ENCODE measurements at regions not wholly inside any gene's neighbourhood (a gene's known extent, or its start where the extent isn't known, plus 50 kb on each side); places are given as distances from the start of the nearest gene placed in this dataset.
"Not testable (repeated sequence)": the region's sequence is repeated elsewhere in the genome, so short reads cannot be mapped to it uniquely, and the experiment has no call there.

DNA sequence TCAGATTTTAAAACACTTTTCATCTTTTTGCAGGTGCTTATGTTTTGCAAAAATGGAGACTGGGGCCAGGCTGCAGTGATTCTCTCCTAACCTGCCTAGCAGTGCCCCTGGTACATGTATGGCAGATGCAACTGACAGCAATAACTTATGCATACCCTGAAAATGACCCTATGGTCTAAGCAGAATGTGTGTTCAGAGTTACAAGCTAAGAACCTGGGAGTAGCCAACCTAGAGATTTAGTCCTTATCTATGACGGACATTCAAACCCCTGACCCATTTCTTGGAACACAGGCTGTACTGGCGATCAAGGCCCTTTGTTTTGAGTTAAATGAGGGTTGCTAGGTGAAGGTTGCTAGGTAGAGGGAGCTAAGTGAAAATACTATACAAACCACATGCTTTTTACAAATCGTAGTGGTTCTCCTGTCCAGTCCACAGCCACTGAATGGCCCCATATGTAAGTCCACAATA, 184.9 kb upstream of the SESN3 start:
- Histone ChIP-seq H3K9me2 (replicated peaks; ENCODE audit: insufficient read depth, low read length) (no peaks in the 10 kb centered on the region), H3K36me3 (ENCODE audit: insufficient read depth, low read length) (no peaks in the 10 kb centered on the region), H3K4me1 (ENCODE audit: low read length) (no peaks in the 10 kb centered on the region), H3K4me2 (ENCODE audit: low read depth, low read length, poor library complexity, severe bottlenecking) (no peak overlapping the region), H3K9me3 (ENCODE audit: low read length) (no peaks in the 10 kb centered on the region), H3K27me3 (ENCODE audit: low read length) (no peaks in the 10 kb centered on the region), H4K20me1 (ENCODE audit: insufficient read depth, low read depth, low read length) (no peaks in the 10 kb centered on the region), H3K27ac (ENCODE audit: low read length) (no peak overlapping the region), H3K4me3 (ENCODE audit: low read length) (no peak overlapping the region), H3K9ac (ENCODE audit: low read length) (no peak overlapping the region), H3K79me2 (ENCODE audit: low read length) (no peaks in the 10 kb centered on the region), H2AFZ (ENCODE audit: low read length) (no peak overlapping the region)
- DNase-seq, result no peak

GRCh38 chr11:95414217-95414616, 183.2 kb upstream of the SESN3 start:
- no peaks in the 10 kb centered on the region for H3K79me2 ChIP-seq (ENCODE audit: low read length)
- no peaks in the 10 kb centered on the region for H3K9me2 ChIP-seq (replicated peaks; ENCODE audit: insufficient read depth, low read length)
- H3K4me2 ChIP-seq (ENCODE audit: low read depth, low read length, poor library complexity, severe bottlenecking), result no peak overlapping the region
- no peaks in the 10 kb centered on the region for H3K36me3 ChIP-seq (ENCODE audit: insufficient read depth, low read length)
- no peak overlapping the region for H2AFZ ChIP-seq (ENCODE audit: low read length)
- no peak for DNase-seq
- H3K4me3 ChIP-seq (ENCODE audit: low read length), result no peak overlapping the region
- H3K9ac ChIP-seq (ENCODE audit: low read length), result no peak overlapping the region
- H3K4me1 ChIP-seq (ENCODE audit: low read length), result no peaks in the 10 kb centered on the region
- H3K27me3 ChIP-seq (ENCODE audit: low read length), result no peaks in the 10 kb centered on the region
- no peaks in the 10 kb centered on the region for H4K20me1 ChIP-seq (ENCODE audit: insufficient read depth, low read depth, low read length)
- H3K9me3 ChIP-seq (ENCODE audit: low read length), result no peaks in the 10 kb centered on the region
- H3K27ac ChIP-seq (ENCODE audit: low read length), result no peak overlapping the region

GRCh38 chr11:95413761-95414160, 182.8 kb upstream of the SESN3 start:
- no peaks in the 10 kb centered on the region for H3K27me3 ChIP-seq (ENCODE audit: low read length)
- no peaks in the 10 kb centered on the region for H3K36me3 ChIP-seq (ENCODE audit: insufficient read depth, low read length)
- no peaks in the 10 kb centered on the region for H3K4me1 ChIP-seq (ENCODE audit: low read length)
- H3K4me3 ChIP-seq (ENCODE audit: low read length), result no peak overlapping the region
- DNase-seq, result no peak
- no peak overlapping the region for H2AFZ ChIP-seq (ENCODE audit: low read length)
- H3K27ac ChIP-seq (ENCODE audit: low read length), result no peak overlapping the region
- H3K9me3 ChIP-seq (ENCODE audit: low read length), result no peaks in the 10 kb centered on the region
- H4K20me1 ChIP-seq (ENCODE audit: insufficient read depth, low read depth, low read length), result no peaks in the 10 kb centered on the region
- no peak overlapping the region for H3K4me2 ChIP-seq (ENCODE audit: low read depth, low read length, poor library complexity, severe bottlenecking)
- no peaks in the 10 kb centered on the region for H3K9me2 ChIP-seq (replicated peaks; ENCODE audit: insufficient read depth, low read length)
- H3K79me2 ChIP-seq (ENCODE audit: low read length), result no peaks in the 10 kb centered on the region
- H3K9ac ChIP-seq (ENCODE audit: low read length), result no peak overlapping the region

DNA sequence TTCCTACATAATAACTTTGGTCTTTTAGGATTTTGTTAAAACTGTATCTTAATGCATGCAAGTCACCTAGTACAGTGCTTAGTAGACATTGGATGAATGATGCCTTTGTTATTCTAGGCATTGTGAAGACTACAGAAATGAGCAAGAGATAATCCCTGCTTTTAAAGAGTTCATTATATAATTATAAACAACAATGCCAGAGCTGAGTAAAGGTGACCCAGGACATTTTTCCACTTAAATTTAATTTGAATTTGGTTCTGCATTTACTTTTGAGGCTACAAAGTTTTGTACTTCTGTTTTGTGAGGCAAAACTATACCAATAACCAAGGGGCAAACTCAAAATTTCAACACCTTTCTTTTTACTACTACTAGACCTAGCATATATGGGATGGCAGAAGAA, 182.0 kb upstream of the SESN3 start:
- no peaks in the 10 kb centered on the region for H3K9me3 ChIP-seq (ENCODE audit: low read length)
- H4K20me1 ChIP-seq (ENCODE audit: insufficient read depth, low read depth, low read length), result no peaks in the 10 kb centered on the region
- no peaks in the 10 kb centered on the region for H3K27me3 ChIP-seq (ENCODE audit: low read length)
- H3K4me1 ChIP-seq (ENCODE audit: low read length), result no peaks in the 10 kb centered on the region
- H3K36me3 ChIP-seq (ENCODE audit: insufficient read depth, low read length), result no peaks in the 10 kb centered on the region
- no peak overlapping the region for H2AFZ ChIP-seq (ENCODE audit: low read length)
- DNase-seq, result no peak
- H3K9ac ChIP-seq (ENCODE audit: low read length), result no peak overlapping the region
- H3K9me2 ChIP-seq (replicated peaks; ENCODE audit: insufficient read depth, low read length), result no peaks in the 10 kb centered on the region
- no peak overlapping the region for H3K4me3 ChIP-seq (ENCODE audit: low read length)
- H3K4me2 ChIP-seq (ENCODE audit: low read depth, low read length, poor library complexity, severe bottlenecking), result no peak overlapping the region
- H3K79me2 ChIP-seq (ENCODE audit: low read length), result no peaks in the 10 kb centered on the region
- H3K27ac ChIP-seq (ENCODE audit: low read length), result no peak overlapping the region

- no peaks in the 10 kb centered on the region for H3K27me3 ChIP-seq (ENCODE audit: low read length)
- H3K9me2 ChIP-seq (replicated peaks; ENCODE audit: insufficient read depth, low read length), result no peaks in the 10 kb centered on the region
- no peaks in the 10 kb centered on the region for H3K36me3 ChIP-seq (ENCODE audit: insufficient read depth, low read length)
- H2AFZ ChIP-seq (ENCODE audit: low read length), result no peak overlapping the region
- no peak overlapping the region for H3K27ac ChIP-seq (ENCODE audit: low read length)
- no peaks in the 10 kb centered on the region for H3K4me1 ChIP-seq (ENCODE audit: low read length)
- no peak for DNase-seq
- H3K4me2 ChIP-seq (ENCODE audit: low read depth, low read length, poor library complexity, severe bottlenecking), result no peak overlapping the region
- H3K79me2 ChIP-seq (ENCODE audit: low read length), result no peaks in the 10 kb centered on the region
- H3K9me3 ChIP-seq (ENCODE audit: low read length), result no peaks in the 10 kb centered on the region
- no peak overlapping the region for H3K4me3 ChIP-seq (ENCODE audit: low read length)
- H3K9ac ChIP-seq (ENCODE audit: low read length), result no peak overlapping the region
- H4K20me1 ChIP-seq (ENCODE audit: insufficient read depth, low read depth, low read length), result no peaks in the 10 kb centered on the region
Observed at GRCh38 chr11:95412074-95412473, 181.1 kb upstream of the SESN3 start.

- not testable (repeated sequence) for H3K27me3 ChIP-seq (ENCODE audit: low read length); H3K27ac ChIP-seq (ENCODE audit: low read length); H3K4me2 ChIP-seq (ENCODE audit: low read depth, low read length, poor library complexity, severe bottlenecking); H3K9me2 ChIP-seq (replicated peaks; ENCODE audit: insufficient read depth, low read length); H3K36me3 ChIP-seq (ENCODE audit: insufficient read depth, low read length); H4K20me1 ChIP-seq (ENCODE audit: insufficient read depth, low read depth, low read length); H3K4me1 ChIP-seq (ENCODE audit: low read length); H3K9me3 ChIP-seq (ENCODE audit: low read length); H3K9ac ChIP-seq (ENCODE audit: low read length); DNase-seq; H3K79me2 ChIP-seq (ENCODE audit: low read length); H2AFZ ChIP-seq (ENCODE audit: low read length); H3K4me3 ChIP-seq (ENCODE audit: low read length)
Observed at GRCh38 chr11:95410707-95411106, 179.7 kb upstream of the SESN3 start.

- Histone ChIP-seq H3K4me1 (ENCODE audit: low read length) (no peaks in the 10 kb centered on the region), H3K79me2 (ENCODE audit: low read length) (no peaks in the 10 kb centered on the region), H3K4me3 (ENCODE audit: low read length) (no peak overlapping the region), H3K36me3 (ENCODE audit: insufficient read depth, low read length) (no peaks in the 10 kb centered on the region), H3K9me2 (replicated peaks; ENCODE audit: insufficient read depth, low read length) (no peaks in the 10 kb centered on the region), H3K4me2 (ENCODE audit: low read depth, low read length, poor library complexity, severe bottlenecking) (no peak overlapping the region), H3K27ac (ENCODE audit: low read length) (no peak overlapping the region), H4K20me1 (ENCODE audit: insufficient read depth, low read depth, low read length) (no peaks in the 10 kb centered on the region), H2AFZ (ENCODE audit: low read length) (no peak overlapping the region), H3K9ac (ENCODE audit: low read length) (no peak overlapping the region), H3K27me3 (ENCODE audit: low read length) (no peaks in the 10 kb centered on the region), H3K9me3 (ENCODE audit: low read length) (no peaks in the 10 kb centered on the region)
- no peak for DNase-seq
Observed at GRCh38 chr11:95406271-95406670, 175.3 kb upstream of the SESN3 start.

DNA sequence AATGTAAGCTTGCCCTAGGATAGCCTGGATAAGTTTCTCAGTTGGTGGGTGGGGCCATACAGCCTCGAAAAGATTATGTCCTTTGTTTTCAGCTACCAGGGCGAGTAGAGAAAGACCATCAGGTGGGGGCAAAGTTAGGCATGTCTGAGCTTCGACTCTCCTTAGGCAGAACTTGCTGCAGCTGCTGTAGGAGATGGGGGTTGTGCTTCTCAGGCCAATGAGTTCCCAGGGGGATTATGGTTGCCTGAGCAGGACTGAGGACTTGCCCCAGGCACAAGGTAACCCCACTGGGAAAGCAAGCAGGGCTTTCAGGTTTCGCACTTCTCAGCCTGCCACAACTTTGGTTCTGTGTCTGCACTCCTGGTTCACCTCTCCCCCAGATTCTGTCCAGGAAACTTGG, 173.4 kb upstream of the SESN3 start:
- no peaks in the 10 kb centered on the region for H4K20me1 ChIP-seq (ENCODE audit: insufficient read depth, low read depth, low read length)
- no peak overlapping the region for H2AFZ ChIP-seq (ENCODE audit: low read length)

More for the DNA sequence above, 173.4 kb upstream of the SESN3 start:
- Histone ChIP-seq H3K27me3 (ENCODE audit: low read length) (no peaks in the 10 kb centered on the region), H3K9ac (ENCODE audit: low read length) (no peak overlapping the region), H3K9me3 (ENCODE audit: low read length) (no peaks in the 10 kb centered on the region), H3K4me3 (ENCODE audit: low read length) (no peak overlapping the region), H3K4me1 (ENCODE audit: low read length) (no peaks in the 10 kb centered on the region), H3K79me2 (ENCODE audit: low read length) (no peaks in the 10 kb centered on the region), H3K4me2 (ENCODE audit: low read depth, low read length, poor library complexity, severe bottlenecking) (no peak overlapping the region), H3K36me3 (ENCODE audit: insufficient read depth, low read length) (no peaks in the 10 kb centered on the region), H3K27ac (ENCODE audit: low read length) (no peak overlapping the region), H3K9me2 (replicated peaks; ENCODE audit: insufficient read depth, low read length) (no peaks in the 10 kb centered on the region)
- no peak for DNase-seq
